Keratinocyte (primary cell): ENCODE measurements at regions not wholly inside any gene's neighbourhood (a gene's known extent, or its start where the extent isn't known, plus 50 kb on each side); places are given as distances from the start of the nearest gene placed in this dataset.

Experiments
- DNase-seq: peaks from one replicate; pipeline ENCODE4 v3.0.0-alpha.2; 2011; ENCODE audit warnings: low read depth, missing footprints, low spot score
- FAIRE-seq: peaks from 2 replicates; lab custom pipeline; 2011; peaks lifted over from hg19 to GRCh38; lab: Jason Lieb, UNC
- H2AFZ ChIP-seq: 2 replicates; pipeline ENCODE4 v1.6.0; 2012; ENCODE audit warnings: low read length, control low read depth, inconsistent platforms; ENCODE audit not compliant: control insufficient read depth
- H3K27ac ChIP-seq: 2 replicates; pipeline ENCODE4 v1.5.1; 2011; ENCODE audit warnings: low read length; ENCODE audit not compliant: control insufficient read depth, insufficient read depth
- H3K27me3 ChIP-seq: 3 replicates; pipeline ENCODE4 v1.6.0; 2011; ENCODE audit warnings: low read length; ENCODE audit not compliant: control insufficient read depth, insufficient read depth; ENCODE audit errors: extremely low read depth
- H3K36me3 ChIP-seq, 2 experiments: 2 replicates in 1 of 2; 3 replicates in 1 of 2; pipeline ENCODE4 v1.5.1; 2011; ENCODE audit warnings: low read length in 2 of 2, mild to moderate bottlenecking in 1 of 2; ENCODE audit not compliant: control insufficient read depth in 2 of 2, insufficient read depth in 2 of 2; ENCODE audit errors: extremely low read depth in 1 of 2
- H3K4me1 ChIP-seq: 3 replicates; pipeline ENCODE4 v1.5.1; 2011; ENCODE audit warnings: low read length; ENCODE audit not compliant: control insufficient read depth, insufficient read depth; ENCODE audit errors: extremely low read depth
- H3K4me2 ChIP-seq: 3 replicates; pipeline ENCODE4 v1.6.0; 2011; ENCODE audit warnings: low read depth, low read length; ENCODE audit not compliant: control insufficient read depth, insufficient read depth; ENCODE audit errors: extremely low read depth
- H3K4me3 ChIP-seq, 3 experiments: fragments of 200-600 bp in 1 of 3; sonication (generic) in 1 of 3; 2 replicates in 2 of 3; 3 replicates in 1 of 3; pipeline ENCODE4 v1.5.1; 2011 to 2016; ENCODE audit warnings: low read length in 3 of 3, mild to moderate bottlenecking in 3 of 3, control low read depth in 2 of 3, inconsistent platforms in 1 of 3, low read depth in 1 of 3, mixed read lengths in 1 of 3, mixed run types in 1 of 3, moderate library complexity in 1 of 3; ENCODE audit not compliant: control insufficient read depth in 2 of 3, insufficient read depth in 2 of 3; ENCODE audit errors: extremely low read depth in 1 of 3
- H3K79me2 ChIP-seq: 2 replicates; pipeline ENCODE4 v1.6.0; 2012; ENCODE audit warnings: low read length; ENCODE audit not compliant: control insufficient read depth, insufficient read depth
- H3K9ac ChIP-seq: 3 replicates; pipeline ENCODE4 v1.6.0; 2011; ENCODE audit warnings: low read length; ENCODE audit not compliant: control insufficient read depth, insufficient read depth; ENCODE audit errors: extremely low read depth
- H3K9me1 ChIP-seq: 3 replicates; pipeline ENCODE4 v1.6.0; 2011; ENCODE audit warnings: low read length; ENCODE audit not compliant: control insufficient read depth, insufficient read depth; ENCODE audit errors: extremely low read depth
- H3K9me3 ChIP-seq: 2 replicates; pipeline ENCODE4 v1.5.1; 2012; ENCODE audit warnings: low read depth, low read length; ENCODE audit not compliant: control insufficient read depth
- H4K20me1 ChIP-seq: 3 replicates; pipeline ENCODE4 v1.6.0; 2011; ENCODE audit warnings: low read length; ENCODE audit not compliant: control insufficient read depth, insufficient read depth; ENCODE audit errors: extremely low read depth
- CTCF ChIP-seq, 3 experiments: IDR thresholded peaks in 1 of 3; conservative IDR thresholded peaks in 1 of 3; optimal IDR thresholded peaks in 1 of 3; 2 replicates in 2 of 3; 3 replicates in 1 of 3; pipeline versions ENCODE3 to v1.5.1; 2011; ENCODE audit warnings: low read length in 3 of 3, mild to moderate bottlenecking in 3 of 3, moderate library complexity in 2 of 3, control low read depth in 1 of 3, inconsistent platforms in 1 of 3; ENCODE audit not compliant: insufficient read depth in 2 of 3; ENCODE audit errors: extremely low read depth in 1 of 3
- EZH2 ChIP-seq: IDR thresholded peaks from one replicate; pipeline ENCODE4 v1.6.1; 2012; ENCODE audit warnings: inconsistent platforms, mild to moderate bottlenecking, low read length, moderate library complexity
- dilution Hi-C: fragments of 300-500 bp; cut with MboI; formaldehyde crosslinking; loops from one replicate; pipeline ENCODE4 v1.7.0; 2020; ENCODE audit warnings: low sequenced_read_pairs; ENCODE audit not compliant: extremely low pct_ligation_motif_present

GRCh38 chr6:169996378-169997051 lies 245.1 kb downstream of the ERMARD start:
- no peak overlapping the region for H3K4me3 ChIP-seq
- no peak overlapping the region for H3K9ac ChIP-seq
- FAIRE-seq (no peak), DNase-seq (no peak)
- no peak overlapping the region for H3K4me2 ChIP-seq
- H3K9me3 ChIP-seq = no peaks in the 10 kb centered on the region
- no peaks in the 10 kb centered on the region for H4K20me1 ChIP-seq
- no peaks in the 10 kb centered on the region for H3K9me1 ChIP-seq
- TF ChIP-seq CTCF (optimal IDR thresholded peaks at IDR 0.05 in 1 of 3, IDR thresholded peaks at IDR 0.05 in 1 of 3, conservative IDR thresholded peaks at IDR 0.05 in 1 of 3; ENCODE audit: extremely low read depth in 1 of 3, insufficient read depth in 2 of 3, low read length in 3 of 3) (no peak), EZH2 (no peak)
- no peak overlapping the region for H2AFZ ChIP-seq
- H3K36me3 ChIP-seq = no peaks in the 10 kb centered on the region
- dilution Hi-C loops = no loop called here
- H3K27ac ChIP-seq = no peak overlapping the region
- H3K27me3 ChIP-seq = no peaks in the 10 kb centered on the region
- no peaks in the 10 kb centered on the region for H3K79me2 ChIP-seq
- peaks cover 7% of the 10 kb centered on the region for H3K4me1 ChIP-seq

GRCh38 chr6:169994739-169995138 lies 243.3 kb downstream of the ERMARD start:
- H3K4me2 ChIP-seq = no peak overlapping the region
- peaks cover 7% of the 10 kb centered on the region for H3K4me1 ChIP-seq
- no peaks in the 10 kb centered on the region for H3K36me3 ChIP-seq
- no peak overlapping the region for H3K4me3 ChIP-seq
- no peaks in the 10 kb centered on the region for H4K20me1 ChIP-seq
- H3K9ac ChIP-seq = no peak overlapping the region
- no peak overlapping the region for H3K27ac ChIP-seq
- H3K79me2 ChIP-seq = no peaks in the 10 kb centered on the region
- H3K27me3 ChIP-seq = no peaks in the 10 kb centered on the region
- DNase-seq = no peak
- no peak for FAIRE-seq
- no peaks in the 10 kb centered on the region for H3K9me1 ChIP-seq
- no peak for TF ChIP-seq CTCF (optimal IDR thresholded peaks at IDR 0.05 in 1 of 3, IDR thresholded peaks at IDR 0.05 in 1 of 3, conservative IDR thresholded peaks at IDR 0.05 in 1 of 3; ENCODE audit: extremely low read depth in 1 of 3, insufficient read depth in 2 of 3, low read length in 3 of 3)
- TF ChIP-seq EZH2 = no peak
- H3K9me3 ChIP-seq = no peaks in the 10 kb centered on the region
- H2AFZ ChIP-seq = no peak overlapping the region
- dilution Hi-C loops = no loop called here
